ENCODE measurements at regions not wholly inside any gene's neighbourhood (a gene's known extent, or its start where the extent isn't known, plus 50 kb on each side); places are given as distances from the start of the nearest gene placed in this dataset.

DNA sequence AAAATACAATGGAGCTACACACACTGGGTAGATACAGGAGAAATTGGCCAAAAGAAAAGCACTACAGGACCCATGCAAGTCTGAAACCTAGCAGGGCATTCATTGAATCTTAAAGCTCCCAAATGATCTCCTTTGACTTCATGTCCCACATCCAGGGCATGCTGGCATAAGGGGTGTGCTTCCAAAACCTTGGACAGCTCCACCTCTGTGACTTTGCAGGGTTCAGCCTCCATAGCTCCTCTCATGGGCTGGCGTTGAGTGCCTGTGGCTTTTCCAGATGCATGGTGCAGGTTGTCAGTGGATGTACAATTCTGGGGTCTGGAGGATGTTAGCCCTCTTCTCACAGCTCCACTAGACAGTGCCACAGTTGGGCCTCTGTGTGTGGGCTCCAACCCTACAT, 626.3 kb upstream of the POT1 start:
- TF ChIP-seq, protein P1, sequence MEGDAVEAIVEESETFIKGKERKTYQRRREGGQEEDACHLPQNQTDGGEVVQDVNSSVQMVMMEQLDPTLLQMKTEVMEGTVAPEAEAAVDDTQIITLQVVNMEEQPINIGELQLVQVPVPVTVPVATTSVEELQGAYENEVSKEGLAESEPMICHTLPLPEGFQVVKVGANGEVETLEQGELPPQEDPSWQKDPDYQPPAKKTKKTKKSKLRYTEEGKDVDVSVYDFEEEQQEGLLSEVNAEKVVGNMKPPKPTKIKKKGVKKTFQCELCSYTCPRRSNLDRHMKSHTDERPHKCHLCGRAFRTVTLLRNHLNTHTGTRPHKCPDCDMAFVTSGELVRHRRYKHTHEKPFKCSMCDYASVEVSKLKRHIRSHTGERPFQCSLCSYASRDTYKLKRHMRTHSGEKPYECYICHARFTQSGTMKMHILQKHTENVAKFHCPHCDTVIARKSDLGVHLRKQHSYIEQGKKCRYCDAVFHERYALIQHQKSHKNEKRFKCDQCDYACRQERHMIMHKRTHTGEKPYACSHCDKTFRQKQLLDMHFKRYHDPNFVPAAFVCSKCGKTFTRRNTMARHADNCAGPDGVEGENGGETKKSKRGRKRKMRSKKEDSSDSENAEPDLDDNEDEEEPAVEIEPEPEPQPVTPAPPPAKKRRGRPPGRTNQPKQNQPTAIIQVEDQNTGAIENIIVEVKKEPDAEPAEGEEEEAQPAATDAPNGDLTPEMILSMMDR (IDR thresholded peaks at IDR 0.05): no peak
- no peak for TF ChIP-seq POLR2A (IDR thresholded peaks at IDR 0.05)

Measured in adrenal gland (tissue), 5 donors.